DND-41 (cell line): ENCODE measurements at regions not wholly inside any gene's neighbourhood (a gene's known extent, or its start where the extent isn't known, plus 50 kb on each side); places are given as distances from the start of the nearest gene placed in this dataset.

Experiments
- EZH2 ChIP-seq: IDR thresholded peaks from 3 replicates; pipeline ENCODE4 v1.6.1; 2012; ENCODE audit warnings: borderline replicate concordance, low read depth, mild to moderate bottlenecking, moderate library complexity, low read length, inconsistent platforms; ENCODE audit not compliant: severe bottlenecking
- TF ChIP-seq, protein P1 (sequence below): IDR thresholded peaks from 2 replicates; pipeline ENCODE4 v1.5.1; 2012; ENCODE audit warnings: borderline replicate concordance, low read length, moderate library complexity, mild to moderate bottlenecking; ENCODE audit not compliant: poor library complexity, severe bottlenecking; ENCODE audit errors: extremely low read depth

DNA sequence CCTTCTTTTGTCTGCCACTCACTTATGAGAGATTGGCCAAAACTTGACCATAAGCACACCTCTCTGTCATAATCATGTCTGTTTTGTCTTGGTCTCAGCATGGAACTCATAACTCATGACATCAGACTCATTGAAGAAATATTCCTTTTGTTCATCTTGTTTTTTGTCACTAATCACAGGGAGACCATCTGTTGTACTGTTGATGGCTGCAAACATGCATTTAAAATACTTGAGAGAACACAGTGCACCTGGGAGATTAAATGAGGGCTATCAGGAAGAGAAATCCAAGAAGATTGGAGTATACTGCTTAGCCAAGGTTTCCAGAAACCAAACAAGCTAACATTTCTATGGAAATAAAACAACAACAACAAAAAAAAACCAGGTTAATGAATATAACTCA is 689.7 kb downstream of the EPM2A start:
- TF ChIP-seq, protein P1, sequence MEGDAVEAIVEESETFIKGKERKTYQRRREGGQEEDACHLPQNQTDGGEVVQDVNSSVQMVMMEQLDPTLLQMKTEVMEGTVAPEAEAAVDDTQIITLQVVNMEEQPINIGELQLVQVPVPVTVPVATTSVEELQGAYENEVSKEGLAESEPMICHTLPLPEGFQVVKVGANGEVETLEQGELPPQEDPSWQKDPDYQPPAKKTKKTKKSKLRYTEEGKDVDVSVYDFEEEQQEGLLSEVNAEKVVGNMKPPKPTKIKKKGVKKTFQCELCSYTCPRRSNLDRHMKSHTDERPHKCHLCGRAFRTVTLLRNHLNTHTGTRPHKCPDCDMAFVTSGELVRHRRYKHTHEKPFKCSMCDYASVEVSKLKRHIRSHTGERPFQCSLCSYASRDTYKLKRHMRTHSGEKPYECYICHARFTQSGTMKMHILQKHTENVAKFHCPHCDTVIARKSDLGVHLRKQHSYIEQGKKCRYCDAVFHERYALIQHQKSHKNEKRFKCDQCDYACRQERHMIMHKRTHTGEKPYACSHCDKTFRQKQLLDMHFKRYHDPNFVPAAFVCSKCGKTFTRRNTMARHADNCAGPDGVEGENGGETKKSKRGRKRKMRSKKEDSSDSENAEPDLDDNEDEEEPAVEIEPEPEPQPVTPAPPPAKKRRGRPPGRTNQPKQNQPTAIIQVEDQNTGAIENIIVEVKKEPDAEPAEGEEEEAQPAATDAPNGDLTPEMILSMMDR: no peak
- no peak for TF ChIP-seq EZH2
